ENCODE measurements at regions not wholly inside any gene's neighbourhood (a gene's known extent, or its start where the extent isn't known, plus 50 kb on each side); places are given as distances from the start of the nearest gene placed in this dataset.

DNA sequence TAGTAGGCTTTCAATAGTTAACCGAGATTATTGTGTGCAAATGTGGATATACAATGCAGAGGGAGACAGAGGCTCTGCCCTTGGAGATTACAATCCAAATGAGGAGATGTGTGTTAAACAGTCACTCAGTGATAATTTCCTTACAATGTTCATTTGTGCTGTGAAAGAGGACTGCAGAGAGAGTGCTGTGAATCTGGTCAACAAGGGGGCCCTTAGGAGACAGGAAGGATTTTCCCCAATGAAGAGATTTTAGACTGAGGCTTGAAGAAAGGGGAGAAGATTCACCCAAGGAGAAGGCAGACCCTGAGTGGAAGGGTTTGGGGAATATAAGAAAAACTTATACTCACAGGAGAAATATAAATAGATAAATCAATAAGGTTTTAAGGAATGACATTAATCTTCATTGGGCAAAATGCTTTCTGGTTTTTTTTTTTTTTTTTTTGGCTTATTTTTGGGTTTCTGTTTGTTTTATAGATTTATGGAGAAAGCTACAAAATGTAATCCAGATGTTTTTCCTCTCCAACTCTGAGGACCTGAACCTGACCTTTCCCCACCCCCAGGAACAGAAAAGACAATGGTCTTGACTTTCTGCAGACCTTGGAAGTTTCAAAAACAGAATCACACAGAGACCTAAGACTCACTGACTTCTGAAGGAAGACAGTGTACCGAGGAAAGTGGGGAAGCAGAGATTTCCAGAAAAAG lies 151.3 kb upstream of the SERPINE2 start:
- Mint-ChIP-seq H3K4me3 (no peak overlapping the region), H3K36me3 (no peaks in the 10 kb centered on the region), H3K27ac (no peak overlapping the region), H3K4me1 (no peaks in the 10 kb centered on the region), H3K9me3 (peaks cover 7 to 16% of the 10 kb centered on the region in 2 donors), H3K27me3 (peaks cover 0 to 6% of the 10 kb centered on the region in 2 donors)
- DNase-seq, result no peak
- no peak for ATAC-seq (replicated peaks)

DNA sequence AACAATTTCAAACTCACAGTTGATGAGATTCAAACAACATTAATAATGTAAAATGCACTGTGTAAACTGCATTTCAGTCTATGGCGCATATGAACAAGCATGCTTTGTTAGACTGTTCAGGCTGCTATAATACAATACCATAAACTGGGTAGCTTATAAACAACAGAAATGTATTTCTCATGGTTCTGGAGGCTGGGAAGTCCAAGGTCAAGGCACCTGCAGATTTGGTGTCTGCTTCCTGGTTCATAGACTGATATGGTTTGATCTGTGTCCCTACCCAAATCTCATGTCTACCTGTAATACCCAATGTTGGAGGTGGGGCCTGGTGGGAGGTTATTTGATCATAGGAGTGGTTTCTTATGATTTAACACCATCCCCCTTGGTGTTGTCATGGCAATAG lies 148.1 kb upstream of the SERPINE2 start:
- Mint-ChIP-seq H3K36me3 (no peaks in the 10 kb centered on the region), H3K27me3 (peaks cover 0 to 6% of the 10 kb centered on the region in 2 donors), H3K4me3 (no peak overlapping the region), H3K27ac (no peak overlapping the region), H3K9me3 (peaks cover 0 to 7% of the 10 kb centered on the region in 2 donors), H3K4me1 (no peaks in the 10 kb centered on the region)
- ATAC-seq (replicated peaks), result no peak
- DNase-seq, result no peak

DNA sequence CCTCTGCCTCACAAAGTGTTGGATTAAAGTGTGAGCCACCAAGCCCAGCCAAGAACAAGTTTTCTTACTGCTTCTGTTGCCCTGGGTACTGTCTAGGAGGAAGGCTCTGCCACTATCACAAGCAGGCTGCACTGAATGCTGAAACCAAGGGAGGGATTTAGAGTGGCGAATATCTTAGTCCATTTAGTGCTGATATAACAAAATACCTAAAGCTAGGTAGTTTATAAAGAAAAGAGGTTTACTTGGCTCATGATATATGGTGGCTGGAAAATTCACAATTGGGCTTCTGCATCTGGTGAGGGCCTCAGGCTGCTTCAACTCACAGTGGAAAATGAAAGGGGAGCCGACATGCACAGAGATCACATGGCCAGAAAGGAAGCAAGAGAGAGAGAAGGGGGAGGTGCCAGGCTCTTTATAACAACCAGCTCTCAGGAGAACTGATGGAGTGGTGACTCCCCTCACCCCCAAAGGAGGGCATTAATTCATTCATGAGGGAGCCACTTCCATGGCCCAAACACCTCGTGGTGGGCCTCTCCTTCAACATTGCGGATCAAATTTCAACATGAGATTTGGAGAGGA lies 146.0 kb upstream of the SERPINE2 start:
- no peaks in the 10 kb centered on the region for H3K36me3 Mint-ChIP-seq
- H3K9me3 Mint-ChIP-seq, result peaks cover 0 to 10% of the 10 kb centered on the region in 2 donors
- ATAC-seq (replicated peaks), result no peak
- no peaks in the 10 kb centered on the region for H3K4me1 Mint-ChIP-seq
- peaks cover 8 to 26% of the 10 kb centered on the region in 2 donors for H3K27me3 Mint-ChIP-seq
- no peak overlapping the region for H3K4me3 Mint-ChIP-seq
- H3K27ac Mint-ChIP-seq, result no peak overlapping the region
- no peak for DNase-seq

DNA sequence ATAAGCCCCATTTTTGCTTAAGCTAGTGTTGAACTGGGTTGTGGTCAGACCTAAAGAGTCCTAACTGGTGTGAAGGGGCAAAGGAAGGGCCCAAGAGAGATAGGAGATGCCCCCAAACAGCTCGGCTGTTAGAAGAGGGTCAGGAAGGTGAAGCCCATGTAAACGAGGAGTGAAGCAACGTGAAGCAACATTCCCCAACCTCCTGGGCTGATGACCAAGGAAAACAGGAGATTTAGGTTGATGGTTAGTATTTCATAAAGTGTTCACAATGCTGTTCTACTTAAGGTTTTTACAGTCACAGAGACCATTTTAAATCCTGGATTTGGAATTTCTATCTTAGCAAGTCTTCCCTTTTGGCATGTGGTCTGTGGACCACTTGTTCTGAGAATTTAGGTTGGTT lies 144.0 kb upstream of the SERPINE2 start:
- Mint-ChIP-seq H3K36me3 (no peaks in the 10 kb centered on the region), H3K9me3 (peaks cover 0 to 10% of the 10 kb centered on the region in 2 donors), H3K4me1 (no peaks in the 10 kb centered on the region), H3K27me3 (peaks cover 9 to 27% of the 10 kb centered on the region in 2 donors), H3K27ac (no peak overlapping the region), H3K4me3 (no peak overlapping the region)
- DNase-seq (no peak), ATAC-seq (replicated peaks) (no peak)

DNA sequence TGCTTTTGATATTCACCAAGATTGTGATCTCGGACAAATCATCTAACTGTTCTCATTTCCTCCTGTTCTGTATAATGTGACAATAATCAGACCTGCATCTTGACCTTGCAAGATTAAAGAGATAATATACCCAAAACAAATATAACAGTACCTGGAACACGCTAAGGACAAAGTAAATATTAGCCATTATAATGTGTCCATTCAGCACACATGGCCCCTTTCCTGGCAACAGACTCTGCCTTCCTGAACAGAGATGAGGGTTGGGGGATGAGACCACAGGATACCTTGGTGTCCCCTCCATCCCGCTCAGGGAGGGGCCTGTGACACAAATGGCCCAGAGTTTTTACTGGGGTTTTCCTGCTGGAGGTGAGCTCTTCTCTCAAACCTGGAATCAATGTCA lies 143.4 kb upstream of the SERPINE2 start:
- DNase-seq (no peak), ATAC-seq (replicated peaks) (no peak)
- H3K9me3 Mint-ChIP-seq, result peaks cover 0 to 6% of the 10 kb centered on the region in 2 donors
- no peaks in the 10 kb centered on the region for H3K36me3 Mint-ChIP-seq
- H3K4me3 Mint-ChIP-seq, result no peak overlapping the region
- H3K27ac Mint-ChIP-seq, result no peak overlapping the region
- H3K4me1 Mint-ChIP-seq, result no peaks in the 10 kb centered on the region
- H3K27me3 Mint-ChIP-seq, result peaks cover 9 to 27% of the 10 kb centered on the region in 2 donors

DNA sequence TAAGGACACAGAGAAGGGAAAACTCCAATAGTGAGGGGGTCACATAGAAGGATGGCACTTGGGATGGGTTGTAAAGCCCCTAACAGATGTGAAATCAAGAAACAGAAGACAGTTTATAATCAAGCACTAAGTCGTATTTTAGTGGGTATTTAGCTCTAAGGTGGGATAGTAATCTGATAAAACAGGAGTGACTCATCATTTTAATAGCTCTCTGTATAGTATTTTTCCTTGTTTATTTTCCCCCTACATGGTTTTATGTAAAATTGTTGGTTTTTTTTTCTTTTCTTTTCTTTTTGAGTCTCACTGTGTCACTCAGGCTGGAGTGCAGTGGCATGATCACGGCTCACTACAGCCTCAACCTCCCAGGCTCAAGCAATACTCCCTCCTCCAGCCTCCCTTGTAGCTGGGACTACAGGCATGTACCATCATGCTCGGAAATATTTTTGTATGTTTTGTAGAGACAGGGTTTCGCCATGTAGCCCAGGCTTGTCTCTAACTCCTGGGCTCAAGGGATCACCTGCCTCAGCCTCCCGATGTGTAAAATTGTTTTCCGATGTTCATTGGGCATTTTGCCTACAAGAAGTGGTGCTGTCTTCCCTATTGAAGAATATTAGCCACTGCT lies 142.6 kb upstream of the SERPINE2 start:
- Mint-ChIP-seq H3K9me3 (peaks cover 0 to 6% of the 10 kb centered on the region in 2 donors), H3K27me3 (peaks cover 17 to 27% of the 10 kb centered on the region in 2 donors), H3K27ac (no peak overlapping the region), H3K36me3 (no peaks in the 10 kb centered on the region), H3K4me1 (no peaks in the 10 kb centered on the region), H3K4me3 (no peak overlapping the region)
- ATAC-seq (replicated peaks) (no peak), DNase-seq (no peak)

DNA sequence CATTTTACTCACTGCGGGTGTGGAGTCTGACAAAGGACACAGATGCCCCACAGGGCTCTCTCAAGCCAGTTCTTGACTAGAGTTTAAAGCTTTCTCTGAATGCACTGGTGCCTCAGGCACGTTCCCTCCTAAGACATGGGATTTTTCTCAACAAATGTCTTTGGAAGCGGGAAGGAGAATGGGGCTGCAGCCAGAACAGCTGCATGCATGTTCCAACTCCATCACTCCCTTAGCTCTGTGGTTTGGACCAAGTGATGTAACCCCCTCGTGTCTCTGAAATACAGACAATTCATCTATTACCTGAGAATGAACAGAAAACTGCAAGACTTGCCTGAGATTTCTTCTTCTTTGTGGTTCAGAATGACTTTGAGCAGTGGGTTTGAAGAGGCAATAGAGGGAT lies 141.7 kb upstream of the SERPINE2 start:
- DNase-seq (no peak), ATAC-seq (replicated peaks) (no peak)
- Mint-ChIP-seq H3K4me1 (no peaks in the 10 kb centered on the region), H3K27me3 (peaks cover 17 to 27% of the 10 kb centered on the region in 2 donors), H3K27ac (no peak overlapping the region), H3K4me3 (no peak overlapping the region), H3K36me3 (no peaks in the 10 kb centered on the region), H3K9me3 (peaks cover 0 to 4% of the 10 kb centered on the region in 2 donors)

DNA sequence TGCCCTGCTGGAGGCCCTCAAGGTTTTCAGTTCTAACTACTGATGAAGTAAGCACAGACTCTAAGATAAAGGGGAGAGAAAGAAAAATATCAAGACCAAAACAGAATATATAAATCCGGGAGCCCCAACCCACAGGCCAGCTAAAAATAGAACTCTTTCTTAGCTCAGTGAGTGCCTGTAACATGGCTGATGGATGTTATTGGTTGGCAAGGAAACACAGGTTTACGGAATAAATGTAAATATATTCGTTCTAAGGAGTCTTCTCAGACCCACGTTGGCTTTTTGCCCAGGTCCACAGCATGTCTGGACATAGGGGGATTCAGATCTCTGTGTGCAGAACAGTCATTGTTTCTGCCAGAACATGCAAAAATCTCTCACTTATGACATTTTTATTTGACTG lies 139.0 kb upstream of the SERPINE2 start:
- no peak overlapping the region for H3K4me3 Mint-ChIP-seq
- H3K36me3 Mint-ChIP-seq, result no peaks in the 10 kb centered on the region
- DNase-seq (no peak), ATAC-seq (replicated peaks) (no peak)
- no peak overlapping the region for H3K27ac Mint-ChIP-seq
- H3K4me1 Mint-ChIP-seq, result no peaks in the 10 kb centered on the region
- H3K27me3 Mint-ChIP-seq, result peaks cover 17 to 22% of the 10 kb centered on the region in 2 donors
- H3K9me3 Mint-ChIP-seq, result peaks cover 0 to 3% of the 10 kb centered on the region in 2 donors

DNA sequence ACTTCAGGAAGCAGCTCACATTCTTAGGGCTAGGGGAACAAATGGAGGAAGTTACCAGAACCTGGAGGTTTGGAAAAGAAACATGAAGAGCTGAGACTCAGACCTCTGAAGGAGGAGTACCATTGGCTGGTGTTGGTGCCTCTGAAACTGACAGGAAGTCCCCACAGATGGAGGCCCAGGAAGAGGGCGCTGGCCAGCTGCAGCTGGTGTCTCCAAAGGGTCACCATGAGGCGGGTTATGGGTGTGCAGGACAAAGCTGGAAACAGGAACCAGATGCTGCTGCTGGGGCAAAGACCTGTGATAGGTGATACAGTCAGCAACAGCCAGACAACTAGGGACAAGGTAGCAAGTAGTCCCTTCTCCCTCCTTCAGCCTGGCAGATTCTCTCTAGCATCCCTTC lies 136.5 kb upstream of the SERPINE2 start:
- ATAC-seq (replicated peaks) (no peak), DNase-seq (no peak)
- Mint-ChIP-seq H3K4me3 (no peak overlapping the region), H3K27me3 (peaks cover 5 to 16% of the 10 kb centered on the region in 2 donors), H3K4me1 (no peaks in the 10 kb centered on the region), H3K9me3 (peaks cover 0 to 2% of the 10 kb centered on the region in 2 donors), H3K27ac (no peak overlapping the region), H3K36me3 (no peaks in the 10 kb centered on the region)

DNA sequence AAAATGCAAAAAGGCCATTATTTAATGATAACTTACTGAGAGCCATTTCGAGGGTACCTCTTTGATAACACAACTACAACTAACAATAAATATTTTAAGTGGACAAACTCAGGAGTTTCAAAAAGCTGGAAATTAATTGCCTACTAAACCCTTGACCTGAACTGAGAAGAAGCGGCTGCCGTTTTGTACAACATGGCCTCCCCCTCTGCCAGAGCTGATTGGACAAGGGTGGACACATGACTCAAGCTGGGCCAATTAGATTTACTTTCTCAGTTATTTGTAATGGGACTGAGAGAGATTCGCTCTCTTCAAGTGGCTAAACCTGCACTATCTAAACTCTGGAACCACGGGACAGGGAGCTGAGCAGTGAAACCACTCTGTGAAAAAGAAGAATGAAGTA lies 135.9 kb upstream of the SERPINE2 start:
- H3K9me3 Mint-ChIP-seq, result no peaks in the 10 kb centered on the region
- H3K36me3 Mint-ChIP-seq, result no peaks in the 10 kb centered on the region
- H3K27ac Mint-ChIP-seq, result no peak overlapping the region
- H3K4me3 Mint-ChIP-seq, result no peak overlapping the region
- H3K4me1 Mint-ChIP-seq, result no peaks in the 10 kb centered on the region
- DNase-seq, result no peak
- H3K27me3 Mint-ChIP-seq, result peaks cover 0 to 12% of the 10 kb centered on the region in 2 donors
- ATAC-seq (replicated peaks), result no peak

DNA sequence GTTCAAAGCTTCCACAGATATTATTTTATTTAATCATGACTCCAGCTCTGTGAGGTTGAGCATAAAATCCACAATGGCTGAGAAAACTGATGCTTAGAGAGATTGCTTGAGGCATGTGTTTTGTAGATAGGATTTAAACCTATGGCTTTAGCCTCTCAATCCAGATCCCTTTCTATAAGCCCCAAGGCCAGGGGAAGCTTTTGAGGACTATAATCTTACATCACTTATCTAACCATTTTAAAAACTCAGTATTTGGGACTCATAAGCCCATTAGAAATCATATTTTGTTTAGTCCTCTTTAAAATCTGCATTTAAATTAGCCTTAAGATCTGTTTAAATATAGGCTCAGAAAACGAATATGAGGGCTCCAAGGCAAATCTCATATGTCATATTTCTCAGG lies 135.4 kb upstream of the SERPINE2 start:
- Mint-ChIP-seq H3K4me1 (no peaks in the 10 kb centered on the region), H3K9me3 (no peaks in the 10 kb centered on the region), H3K4me3 (no peak overlapping the region), H3K27me3 (peaks cover 0 to 15% of the 10 kb centered on the region in 2 donors), H3K27ac (no peak overlapping the region), H3K36me3 (no peaks in the 10 kb centered on the region)
- DNase-seq (no peak), ATAC-seq (replicated peaks) (no peak)

DNA sequence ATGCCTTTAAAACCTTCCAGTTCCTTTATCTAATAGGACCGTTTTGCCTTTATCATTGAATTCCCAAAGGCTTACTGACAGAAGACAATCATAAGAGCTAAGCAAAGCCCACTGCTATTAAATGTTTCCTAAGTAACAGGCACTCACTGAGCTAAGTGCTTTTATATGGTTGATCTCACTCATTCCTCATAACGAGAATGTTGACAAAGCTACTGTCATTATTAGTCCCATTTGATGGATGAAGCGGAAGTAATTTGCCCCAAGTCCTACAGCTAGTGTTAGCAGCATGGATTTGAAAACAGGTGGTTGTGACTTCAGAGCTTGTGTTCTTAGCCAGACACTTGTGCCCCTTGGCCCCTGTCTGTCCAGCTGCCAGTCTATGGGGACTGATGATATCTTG lies 134.8 kb upstream of the SERPINE2 start:
- no peak overlapping the region for H3K27ac Mint-ChIP-seq
- no peak for ATAC-seq (replicated peaks)
- no peak overlapping the region for H3K4me3 Mint-ChIP-seq
- no peaks in the 10 kb centered on the region for H3K4me1 Mint-ChIP-seq
- H3K9me3 Mint-ChIP-seq, result no peaks in the 10 kb centered on the region
- H3K36me3 Mint-ChIP-seq, result no peaks in the 10 kb centered on the region
- peaks cover 0 to 16% of the 10 kb centered on the region in 2 donors for H3K27me3 Mint-ChIP-seq
- no peak for DNase-seq

DNA sequence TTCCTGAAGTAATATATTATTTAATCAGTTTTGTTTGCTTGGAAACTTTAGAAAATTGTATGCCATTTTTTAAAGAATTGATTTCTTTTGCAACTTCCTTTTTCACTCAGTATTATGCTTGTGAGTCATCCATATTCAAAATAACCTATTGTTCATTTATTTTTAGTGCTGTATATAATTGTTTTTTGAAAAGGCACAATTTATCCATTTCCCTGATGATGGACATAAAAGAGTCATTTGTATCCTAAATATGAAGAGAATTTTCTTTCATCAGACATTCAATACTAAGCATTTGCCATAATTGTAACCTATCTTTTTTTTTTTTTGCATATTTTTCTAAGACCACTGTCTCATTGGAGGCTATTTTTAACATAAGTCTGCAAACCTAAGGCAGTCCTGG lies 134.1 kb upstream of the SERPINE2 start:
- no peak for DNase-seq
- Mint-ChIP-seq H3K9me3 (peaks cover under 1% of the 10 kb centered on the region in 2 donors), H3K4me1 (no peaks in the 10 kb centered on the region), H3K4me3 (no peak overlapping the region), H3K27ac (no peak overlapping the region), H3K27me3 (peaks cover 0 to 16% of the 10 kb centered on the region in 2 donors), H3K36me3 (no peaks in the 10 kb centered on the region)
- ATAC-seq (replicated peaks), result no peak

DNA sequence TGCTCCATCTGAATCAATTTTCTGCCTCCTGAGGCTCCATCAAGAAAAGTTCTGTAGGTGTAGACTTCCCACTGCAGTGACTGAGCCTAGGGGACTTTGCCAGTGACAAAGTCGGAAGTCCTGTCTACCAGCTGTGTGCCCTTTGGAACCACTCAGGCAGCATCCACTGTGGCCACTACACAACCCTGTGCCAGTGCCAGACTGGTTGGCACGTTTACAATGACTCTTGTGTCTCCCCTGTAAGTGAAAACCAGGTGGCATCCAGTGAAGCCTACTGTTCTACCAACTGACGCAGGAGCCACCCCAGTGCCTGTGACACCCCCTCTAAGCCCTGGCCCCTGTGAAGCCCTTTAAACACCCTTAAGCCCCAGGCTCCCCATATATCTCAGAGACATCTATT lies 132.1 kb upstream of the SERPINE2 start:
- ATAC-seq (replicated peaks) (no peak), DNase-seq (no peak)
- Mint-ChIP-seq H3K36me3 (no peaks in the 10 kb centered on the region), H3K9me3 (peaks cover 5% of the 10 kb centered on the region in 2 donors), H3K27ac (no peak overlapping the region), H3K4me1 (no peaks in the 10 kb centered on the region), H3K4me3 (no peak overlapping the region), H3K27me3 (peaks cover 5 to 8% of the 10 kb centered on the region in 2 donors)

DNA sequence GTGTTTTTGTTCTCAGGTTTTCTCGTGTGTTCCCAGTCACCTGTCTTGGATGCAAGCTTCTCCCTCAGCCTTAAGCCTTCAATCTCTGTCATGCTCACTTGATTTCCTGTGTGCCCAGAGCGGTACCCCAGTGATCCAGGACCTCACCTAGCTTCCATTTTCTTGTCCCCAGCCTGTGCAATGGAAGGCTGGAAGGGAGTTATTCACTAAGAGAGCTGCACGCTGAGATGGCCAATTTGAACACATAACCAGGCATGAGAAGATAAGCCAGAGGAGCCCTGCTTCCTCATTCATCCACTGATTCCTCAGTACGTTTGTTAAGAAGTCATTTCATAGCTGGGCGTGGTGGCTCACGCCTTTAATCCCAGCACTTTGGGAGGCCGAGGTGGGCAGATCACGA lies 130.8 kb upstream of the SERPINE2 start:
- Mint-ChIP-seq H3K4me1 (no peaks in the 10 kb centered on the region), H3K27ac (no peak overlapping the region), H3K27me3 (peaks cover 9 to 12% of the 10 kb centered on the region in 2 donors), H3K9me3 (peaks cover 6 to 7% of the 10 kb centered on the region in 2 donors), H3K36me3 (no peaks in the 10 kb centered on the region), H3K4me3 (no peak overlapping the region)
- DNase-seq (no peak), ATAC-seq (replicated peaks) (no peak)
